CD1c-positive myeloid dendritic cell (primary cell): ENCODE measurements at regions not wholly inside any gene's neighbourhood (a gene's known extent, or its start where the extent isn't known, plus 50 kb on each side); places are given as distances from the start of the nearest gene placed in this dataset.

Experiments
- DNase-seq: peaks from one replicate; pipeline ENCODE4 v3.0.0-alpha.2; 2016; ENCODE audit errors: extremely low spot score

DNA sequence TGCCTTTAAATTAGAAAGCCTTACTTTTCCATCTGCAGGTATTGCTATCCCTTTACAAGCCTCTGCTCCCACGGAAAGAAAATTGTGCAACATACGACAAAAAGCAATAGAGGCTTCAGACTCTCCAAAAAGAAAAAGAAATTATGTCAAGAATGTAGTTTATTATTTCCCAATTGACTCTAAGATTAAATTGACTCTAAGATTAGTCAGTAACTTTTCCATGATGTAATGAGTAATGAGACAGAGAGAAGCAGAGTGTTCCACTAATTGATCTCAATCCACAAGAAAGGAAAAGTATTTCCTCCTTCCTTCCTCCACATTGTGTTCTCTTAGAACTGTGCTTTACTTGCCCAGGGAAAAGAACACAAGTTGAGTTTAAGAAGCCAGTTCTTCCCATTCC is 345.7 kb upstream of the HS3ST1 start:
- no peak for DNase-seq

DNA sequence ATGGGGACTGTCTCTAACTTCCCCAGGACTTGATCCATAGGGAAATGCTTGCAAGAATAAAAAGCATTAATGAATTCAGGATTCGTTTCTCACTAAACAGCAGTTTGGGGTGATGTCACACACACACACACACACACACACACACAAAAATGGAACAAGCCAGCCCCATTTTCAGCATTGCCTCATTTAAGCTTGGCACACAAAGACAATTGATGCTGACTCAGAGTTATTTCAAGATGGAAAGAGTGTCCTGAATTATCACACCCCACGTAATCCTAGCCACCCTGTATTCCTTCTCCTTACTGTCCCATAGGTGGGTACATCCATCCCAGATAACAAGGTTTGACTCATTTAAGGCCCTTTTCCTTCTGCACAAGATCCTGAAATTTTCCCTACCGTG is 345.1 kb upstream of the HS3ST1 start:
- DNase-seq, result no peak

DNA sequence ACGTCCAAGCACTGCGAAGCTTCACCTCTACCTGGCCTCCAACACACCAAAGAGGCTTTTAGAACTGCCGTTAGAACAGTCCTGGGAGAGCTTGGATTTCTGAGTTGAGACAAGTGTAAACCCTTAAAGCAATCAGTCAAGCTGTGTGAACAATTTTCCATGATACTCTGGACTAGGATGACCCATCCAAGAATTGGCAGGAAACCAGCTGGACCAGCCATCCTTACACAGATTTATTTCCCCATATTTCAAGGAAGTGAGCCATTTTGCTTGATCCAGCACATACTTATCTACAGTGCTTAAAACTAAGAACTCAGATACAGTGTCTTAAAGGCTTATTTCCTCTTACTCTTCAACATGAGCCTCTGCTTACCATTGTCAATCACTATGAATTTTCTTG is 340.7 kb upstream of the HS3ST1 start:
- no peak for DNase-seq

DNA sequence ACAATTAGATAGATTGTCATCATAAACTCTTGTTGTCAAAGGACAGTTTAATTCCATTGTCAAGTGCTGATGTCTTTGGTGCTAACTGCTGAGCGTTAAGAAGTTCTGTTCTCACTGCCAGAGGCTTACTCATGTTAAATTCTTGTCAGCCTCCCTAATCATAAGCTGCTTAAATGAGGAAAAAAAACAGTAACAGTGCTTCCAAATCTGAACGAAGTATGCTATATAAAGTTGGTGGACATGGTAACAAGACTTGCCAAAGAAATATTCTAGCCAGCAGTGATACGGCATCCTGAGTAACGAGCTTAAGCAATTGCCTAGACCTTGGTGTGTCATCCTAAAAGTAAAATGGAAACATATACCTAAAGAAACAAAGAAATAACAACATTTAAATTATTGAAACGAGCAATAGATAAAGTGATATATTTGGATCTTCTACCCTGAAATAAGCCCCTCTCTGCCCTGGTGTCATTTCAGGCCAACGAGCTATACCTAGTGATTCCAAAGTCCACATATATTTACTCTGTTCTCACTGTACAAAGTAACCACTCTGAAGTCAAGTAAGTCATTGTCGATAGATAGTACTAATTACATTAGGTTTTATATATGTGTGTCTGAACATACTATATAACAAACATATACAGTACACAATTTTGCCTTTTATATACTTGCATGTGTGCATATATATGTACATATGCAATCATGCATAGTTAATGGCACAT is 339.7 kb upstream of the HS3ST1 start:
- DNase-seq, result no peak

DNA sequence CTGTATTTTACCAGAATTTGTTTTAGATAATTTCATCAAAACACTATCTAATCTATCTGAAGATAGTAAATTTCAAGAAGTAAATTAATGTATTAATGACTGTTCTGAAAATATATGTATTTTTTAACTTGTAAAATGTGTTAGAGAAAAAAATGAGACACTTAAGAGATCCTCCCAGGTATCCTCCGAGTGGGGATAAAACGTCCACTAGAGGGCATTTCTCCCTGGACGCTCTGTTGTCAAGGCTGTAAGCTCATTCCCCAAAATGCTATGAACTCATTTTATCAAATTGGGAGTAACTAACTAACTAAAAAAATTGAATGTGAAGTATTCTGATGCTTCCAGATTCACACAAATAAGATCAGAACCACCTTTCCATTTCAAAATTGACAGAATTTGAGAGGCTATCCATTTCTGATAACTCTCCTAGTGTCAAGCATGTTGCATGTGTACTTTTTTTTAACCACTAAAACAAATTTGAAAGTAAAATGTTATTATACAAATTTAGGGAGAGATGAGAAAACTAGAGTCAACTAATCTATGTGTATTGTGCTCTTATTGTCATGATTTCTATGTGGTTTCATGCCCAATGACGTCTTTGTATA is 337.3 kb upstream of the HS3ST1 start:
- peak; percentile 51 for DNase-seq

DNA sequence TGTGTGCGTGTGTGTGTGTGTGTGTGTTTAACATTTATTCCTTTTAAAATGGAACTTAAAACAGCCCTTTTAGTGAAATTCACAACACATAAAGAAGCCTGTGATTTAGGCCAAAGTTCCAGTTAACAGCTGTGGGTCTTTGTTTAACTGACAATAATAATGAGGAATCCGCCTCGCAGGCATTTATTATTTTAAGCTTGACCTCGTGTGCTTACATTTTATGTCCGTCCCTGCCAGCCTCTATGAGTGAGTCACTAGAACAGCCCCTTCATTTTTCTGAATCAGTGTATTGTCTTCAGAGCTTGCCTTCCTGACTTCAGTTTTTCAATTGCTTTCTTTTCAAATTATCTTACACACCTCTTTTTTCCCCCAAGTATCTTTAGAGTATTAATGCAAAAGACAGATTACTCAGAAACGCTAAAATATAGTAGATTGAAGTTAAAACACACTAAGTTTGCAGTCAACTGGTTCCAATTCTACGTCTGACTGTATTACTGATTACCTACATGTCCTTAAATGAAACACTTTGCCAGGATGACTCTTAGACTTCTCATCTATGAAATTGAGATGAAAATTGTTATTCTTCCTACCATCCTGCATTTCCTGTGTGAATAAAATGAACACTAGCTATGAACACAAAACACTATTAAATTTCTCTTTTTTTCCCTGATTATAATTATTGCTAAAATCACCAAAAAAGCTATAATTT is 319.6 kb upstream of the HS3ST1 start:
- no peak for DNase-seq

DNA sequence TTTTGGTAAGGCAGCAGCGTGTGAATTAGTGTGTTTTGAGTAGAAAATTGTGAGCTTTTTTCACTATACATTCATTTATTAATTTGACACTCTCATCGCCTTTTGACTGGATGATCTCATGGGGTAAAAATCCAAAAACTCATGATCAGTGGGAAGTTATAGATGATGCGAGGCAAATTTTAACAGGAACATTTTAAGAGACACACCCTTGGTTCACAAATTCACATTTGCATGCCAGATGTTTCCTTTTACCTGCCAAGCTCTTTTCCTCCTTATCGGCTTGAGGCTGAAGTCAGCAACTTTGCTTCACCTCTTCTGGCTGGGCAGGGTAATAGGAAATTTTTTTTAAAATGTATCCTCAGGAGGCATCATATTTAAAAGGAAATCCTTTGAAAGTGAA is 318.0 kb upstream of the HS3ST1 start:
- DNase-seq, result no peak

DNA sequence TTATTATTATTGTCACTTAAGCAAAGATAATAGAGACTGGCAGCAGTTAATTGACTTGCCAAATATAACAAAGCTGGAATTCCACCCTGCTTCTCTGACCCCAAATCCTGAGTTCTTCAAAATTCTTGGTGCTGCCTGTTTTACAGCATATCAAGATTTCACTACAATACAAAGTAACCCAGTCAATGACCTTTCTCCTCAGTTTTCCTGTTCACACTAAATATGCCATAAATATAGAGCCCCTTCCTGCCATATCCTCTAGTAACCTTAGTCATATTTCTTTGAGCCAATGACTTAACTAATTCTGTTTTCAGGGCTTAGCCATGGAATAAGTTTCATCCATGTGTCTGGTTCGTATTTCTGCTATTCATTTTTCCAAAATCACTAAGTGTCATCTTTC is 315.3 kb upstream of the HS3ST1 start:
- DNase-seq, result no peak

DNA sequence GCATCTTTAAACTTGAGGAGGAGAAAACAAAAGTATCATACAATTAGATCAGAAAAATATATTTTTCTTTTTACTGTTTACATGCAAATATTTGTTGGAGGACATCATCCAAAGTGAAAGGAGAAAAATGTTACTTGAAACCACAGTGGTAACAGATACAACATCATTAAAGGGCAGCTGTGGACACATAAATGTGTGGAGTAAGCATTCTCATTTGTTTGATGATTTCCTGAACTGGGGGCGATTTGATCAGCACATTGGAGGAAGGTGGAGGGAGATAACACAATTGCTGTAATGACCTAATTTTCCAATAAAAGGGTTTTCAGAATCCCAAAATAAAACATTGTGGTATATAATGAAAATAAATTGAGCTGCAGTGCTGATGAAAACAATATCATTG is 314.5 kb upstream of the HS3ST1 start:
- no peak for DNase-seq

DNA sequence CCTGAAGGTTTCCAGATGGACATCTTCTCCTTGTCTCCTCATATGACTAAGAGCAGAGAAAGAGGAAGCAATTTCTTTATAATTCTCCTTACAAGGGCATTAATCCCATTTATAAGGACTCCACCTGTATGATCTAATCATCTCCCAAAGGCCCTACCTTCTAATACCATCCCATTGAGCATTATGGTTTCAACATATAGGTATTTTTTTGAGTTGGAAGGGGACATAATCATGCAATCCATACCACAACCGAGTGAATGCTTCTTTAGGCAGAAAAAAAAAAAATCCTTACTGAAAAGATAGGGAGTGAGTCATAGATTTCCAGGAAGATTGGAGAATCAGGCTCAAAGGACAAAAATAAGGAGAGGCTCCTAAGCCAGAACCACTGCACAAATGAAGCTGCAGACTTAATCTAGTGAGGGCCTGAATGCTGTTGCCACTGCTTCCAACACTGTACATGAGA is 312.5 kb upstream of the HS3ST1 start:
- DNase-seq, result no peak

DNA sequence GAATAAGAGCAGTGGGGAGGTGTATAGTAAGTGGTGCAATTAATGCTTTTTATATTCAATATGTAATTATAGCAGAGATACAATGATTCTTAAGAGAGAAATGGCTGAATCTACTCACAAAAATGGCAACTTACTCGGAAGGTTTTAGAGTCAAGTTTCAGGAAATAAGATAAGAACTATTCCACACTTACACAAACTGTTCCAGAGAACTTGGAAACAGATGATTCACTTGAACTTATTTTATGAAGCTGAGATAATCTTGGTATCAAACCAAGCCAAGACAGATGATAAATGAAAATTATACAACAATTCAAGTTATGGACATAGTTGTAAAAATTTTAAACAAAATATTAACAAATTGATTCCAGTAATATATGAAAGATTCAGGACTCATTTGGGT is 311.3 kb upstream of the HS3ST1 start:
- DNase-seq, result no peak

DNA sequence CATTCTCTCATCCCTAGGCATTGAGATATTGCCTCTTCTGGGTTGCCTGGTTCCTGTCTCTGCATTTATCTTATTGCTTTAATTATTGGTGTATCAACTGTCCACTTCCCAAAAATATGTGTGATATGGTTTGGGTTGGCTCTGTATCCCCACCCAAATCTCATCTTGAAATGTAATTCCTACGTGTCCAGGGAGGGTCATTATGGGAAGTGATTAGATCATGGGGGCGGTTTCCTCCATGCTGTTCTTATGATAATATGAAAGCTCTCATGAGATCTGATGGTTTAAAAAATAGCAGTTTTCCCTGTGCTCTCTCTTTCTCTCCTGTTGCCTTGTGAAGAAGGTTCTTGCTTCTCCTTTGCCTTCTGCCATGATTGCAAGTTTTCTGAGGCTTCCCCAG is 308.3 kb upstream of the HS3ST1 start:
- DNase-seq, result no peak

DNA sequence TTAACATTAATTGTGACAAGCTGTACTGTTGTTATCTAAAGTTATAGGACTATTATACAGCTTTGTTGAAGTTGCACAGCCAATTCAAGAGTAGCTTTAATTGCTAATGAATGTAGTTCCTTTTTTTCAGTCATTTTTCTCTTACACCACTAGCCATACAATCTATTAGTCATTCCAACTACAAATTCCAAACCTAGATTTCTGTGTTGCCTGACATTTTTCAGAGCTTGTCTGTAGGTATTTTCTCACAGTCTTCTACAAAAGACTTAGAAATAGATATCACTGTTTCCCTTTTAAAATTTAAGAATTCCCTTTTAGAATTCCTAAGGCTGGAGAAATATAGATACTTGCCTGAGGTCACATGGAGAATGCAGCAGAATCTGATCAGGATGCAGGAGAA is 307.0 kb upstream of the HS3ST1 start:
- no peak for DNase-seq

DNA sequence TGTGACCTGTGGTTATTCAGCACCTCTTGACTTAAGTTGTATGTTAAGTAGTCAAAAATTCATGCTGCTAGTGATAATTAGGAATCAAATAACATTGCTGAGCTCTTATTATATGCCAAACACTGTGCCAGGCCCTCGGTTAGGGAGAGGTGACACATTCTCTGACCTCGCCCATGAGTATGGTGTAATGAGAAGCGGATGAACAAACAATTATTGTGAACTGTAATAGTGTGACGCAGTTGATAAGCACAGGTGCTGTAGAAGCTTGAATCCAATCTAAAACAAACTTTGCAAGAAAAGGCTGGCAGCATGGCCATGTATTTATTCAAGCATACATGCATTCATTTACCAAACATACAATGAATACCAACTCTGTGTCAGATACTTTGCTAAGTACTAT is 303.5 kb upstream of the HS3ST1 start:
- no peak for DNase-seq

DNA sequence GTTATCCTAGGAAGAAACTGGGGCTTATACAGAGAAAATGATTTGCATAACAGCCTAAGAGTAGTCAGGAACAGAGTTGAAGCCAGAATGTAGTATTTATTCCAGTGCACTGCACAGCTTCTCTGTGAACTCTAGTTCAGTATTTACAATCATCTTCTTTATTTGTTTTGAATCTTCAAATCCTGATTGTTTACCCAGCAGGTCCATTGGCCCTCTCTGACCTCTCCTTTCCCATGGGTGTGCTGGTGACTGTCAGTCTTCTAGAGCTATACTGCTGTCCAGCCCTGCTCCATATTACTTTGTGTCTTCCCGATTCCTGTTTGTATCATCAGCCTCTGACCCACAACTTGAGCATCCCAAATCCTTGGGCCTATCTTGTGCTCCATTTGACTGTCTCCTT is 301.9 kb upstream of the HS3ST1 start:
- no peak for DNase-seq

DNA sequence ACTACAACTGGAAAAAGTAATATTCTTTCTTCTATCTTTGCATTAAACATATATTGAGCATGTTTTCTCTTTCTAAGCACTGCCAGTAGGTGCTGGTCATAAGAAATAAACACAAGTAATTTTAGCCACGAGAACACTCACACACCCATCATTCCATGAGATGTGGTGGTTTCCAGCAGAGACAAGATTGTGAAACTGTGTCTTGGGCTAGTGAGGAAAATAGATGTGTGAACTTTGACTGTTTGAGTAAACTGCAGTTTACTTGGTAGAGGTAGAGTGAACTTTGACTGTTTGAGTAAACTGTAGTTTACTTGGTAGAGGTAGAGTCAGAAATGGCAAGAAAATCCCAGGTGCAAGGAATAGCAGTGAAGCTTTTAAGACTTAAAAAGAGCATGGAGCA is 300.9 kb upstream of the HS3ST1 start:
- DNase-seq, result no peak

DNA sequence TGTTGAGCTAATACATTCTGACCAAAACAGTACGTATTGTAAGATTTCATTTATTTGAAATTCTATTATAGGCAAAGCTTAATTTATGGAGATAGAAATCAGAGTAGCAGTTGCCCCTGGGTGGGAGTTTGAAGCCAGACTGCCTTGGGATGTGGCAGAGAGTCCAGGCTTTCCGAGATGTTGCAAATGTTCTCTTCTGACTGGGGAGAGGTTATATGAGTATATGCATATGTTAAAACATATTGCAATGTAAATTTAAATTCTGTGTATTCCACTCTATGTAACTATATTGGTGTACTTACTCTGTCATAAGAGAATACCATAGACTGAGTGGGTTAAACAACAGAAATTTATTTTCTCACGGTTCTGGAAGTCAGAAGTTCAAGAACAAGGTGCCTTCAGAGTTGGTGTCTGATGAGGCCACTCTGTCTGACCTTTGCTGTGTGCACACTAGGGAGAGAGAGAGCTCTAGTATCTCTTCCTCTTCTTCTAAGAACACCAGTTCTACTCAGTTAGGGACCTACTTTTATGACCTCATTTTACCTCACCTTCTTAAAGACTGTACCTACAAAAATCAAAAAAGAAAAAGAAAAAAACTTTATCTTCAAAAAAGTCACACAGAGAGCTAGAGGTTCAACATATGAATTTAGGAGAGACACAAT is 299.3 kb upstream of the HS3ST1 start:
- no peak for DNase-seq

DNA sequence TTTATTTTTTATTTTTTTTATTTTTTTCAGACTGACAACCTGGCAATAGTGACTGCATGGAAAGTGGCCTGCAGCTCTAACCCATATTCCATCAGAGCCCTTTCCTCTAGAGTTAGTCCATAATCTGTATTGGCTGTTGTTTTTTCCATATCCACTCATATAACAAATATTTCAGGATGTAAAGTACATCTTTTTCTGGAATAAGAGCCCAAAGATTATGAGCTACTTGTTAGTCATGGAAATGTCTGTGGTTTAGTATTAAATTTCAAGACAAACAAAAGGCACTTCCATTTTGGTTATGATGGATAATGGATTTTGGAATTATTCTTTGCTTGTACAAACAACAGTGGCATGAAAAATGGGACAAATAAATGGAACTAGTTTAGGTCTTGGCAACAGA is 296.0 kb upstream of the HS3ST1 start:
- DNase-seq, result no peak

DNA sequence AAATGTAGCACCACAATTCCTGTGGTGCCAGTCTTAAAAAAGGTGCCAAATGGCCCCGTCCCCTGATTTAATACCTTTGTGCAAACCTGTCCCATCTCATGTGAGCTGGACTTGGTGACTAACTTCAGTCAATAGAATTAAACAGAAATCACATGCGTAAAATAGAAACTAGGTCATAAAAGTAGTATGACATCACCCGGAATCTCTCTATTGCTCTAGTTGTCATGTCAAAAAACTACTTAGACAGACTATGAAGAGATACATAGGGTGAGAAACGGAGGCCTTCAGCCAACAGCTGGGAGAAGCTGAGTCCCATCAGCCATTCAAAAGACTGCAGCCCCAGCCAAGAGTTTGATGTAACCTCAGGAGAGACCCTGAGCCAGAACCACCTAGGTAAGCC is 293.5 kb upstream of the HS3ST1 start:
- DNase-seq, result no peak

DNA sequence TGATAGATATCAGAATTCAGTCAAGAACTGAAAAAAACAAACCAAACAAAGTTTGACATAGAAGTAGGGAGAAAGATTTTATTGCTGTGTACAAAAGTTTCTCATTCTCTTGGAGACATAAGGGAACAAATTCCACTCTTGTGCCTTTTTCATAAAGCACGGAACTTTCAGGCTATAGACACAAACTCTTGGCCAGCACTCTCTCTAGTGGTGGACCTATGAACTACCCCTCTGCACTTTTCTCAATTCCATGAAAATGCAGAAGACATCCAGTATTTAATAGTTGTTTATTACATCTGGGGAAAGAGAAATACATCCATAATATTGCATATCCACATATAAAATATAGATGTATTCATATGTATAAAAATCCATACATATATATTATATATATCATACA is 291.6 kb upstream of the HS3ST1 start:
- DNase-seq, result peak; percentile 28

DNA sequence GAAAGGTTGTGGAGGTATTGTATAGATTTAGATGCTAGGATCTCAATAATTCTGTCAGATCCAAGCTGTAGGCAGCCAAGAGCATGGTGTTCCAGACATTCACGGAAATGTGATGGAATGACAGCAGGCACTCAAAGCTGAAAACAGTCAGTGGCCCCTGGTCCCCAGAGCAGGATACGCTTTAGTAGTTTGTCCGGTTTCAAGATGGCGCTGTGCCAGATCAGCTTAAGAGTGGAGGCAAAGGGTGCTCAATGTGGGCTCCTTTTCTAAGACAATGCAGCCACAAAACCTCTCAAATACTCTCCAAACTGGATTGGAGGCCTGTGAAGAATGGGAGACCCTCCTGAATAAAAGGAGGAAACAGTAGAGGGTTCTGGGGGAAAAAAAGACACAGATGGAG is 291.2 kb upstream of the HS3ST1 start:
- DNase-seq, result no peak

DNA sequence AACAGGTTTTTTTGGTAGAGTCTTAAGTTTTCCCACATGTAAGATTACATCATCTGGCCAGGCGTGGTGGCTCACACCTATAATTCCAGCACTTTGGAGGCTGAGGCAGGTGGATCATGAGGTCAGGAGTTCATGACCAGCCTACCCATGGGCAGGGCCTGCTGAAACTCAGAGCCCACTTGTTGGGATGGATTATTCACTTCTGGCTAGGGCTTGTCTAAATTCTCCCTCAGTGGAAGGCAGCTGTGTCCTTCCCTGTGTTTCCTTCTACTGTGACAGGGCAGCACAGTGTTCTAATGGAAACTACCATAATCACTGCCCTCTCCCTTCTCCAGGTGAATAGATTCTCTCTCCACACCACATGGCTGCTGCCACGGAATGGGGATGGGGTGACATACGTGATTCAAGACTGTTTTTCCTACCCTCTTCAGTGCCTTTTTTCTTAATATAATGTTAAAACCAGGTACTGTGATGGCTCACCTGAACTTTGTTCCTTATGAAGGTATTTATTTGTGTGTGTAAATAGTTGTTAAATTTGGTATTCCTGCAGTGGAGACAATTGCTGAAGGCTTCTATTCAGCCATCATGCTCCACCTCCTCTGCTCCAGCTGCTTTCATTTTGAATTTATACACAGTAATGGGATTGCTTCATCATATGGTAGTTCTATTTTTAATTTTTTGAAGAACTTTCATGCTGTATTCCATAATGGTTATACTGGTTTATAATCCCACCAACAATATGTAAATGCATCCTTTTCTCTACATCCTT is 287.2 kb upstream of the HS3ST1 start:
- DNase-seq, result no peak
